ENCODE measurements at regions not wholly inside any gene's neighbourhood (a gene's known extent, or its start where the extent isn't known, plus 50 kb on each side); places are given as distances from the start of the nearest gene placed in this dataset.

DNA sequence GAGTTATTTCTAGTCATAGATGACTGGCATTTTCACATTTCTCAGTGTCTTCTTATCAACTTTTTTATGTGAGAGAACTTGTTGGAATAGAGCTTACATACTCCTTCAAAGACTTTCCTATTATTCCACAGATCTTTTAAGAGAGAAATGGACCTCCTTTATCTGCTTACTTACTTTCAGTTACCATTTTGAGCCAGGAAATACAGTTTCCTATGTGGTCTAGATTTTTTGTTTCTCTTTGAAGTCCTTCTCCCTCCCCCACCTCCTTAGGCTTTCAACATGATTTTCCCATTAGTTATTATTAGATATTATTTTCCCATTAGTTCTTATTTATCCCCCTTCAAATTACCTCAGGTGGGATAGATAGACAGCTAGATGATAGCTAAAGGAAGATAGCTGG is 289.1 kb upstream of the ITGA1 start:
- Mint-ChIP-seq H3K9me3 (no peaks in the 10 kb centered on the region), H3K4me3 (no peak overlapping the region), H3K27me3 (no peaks in the 10 kb centered on the region), H3K27ac (no peak overlapping the region), H3K4me1 (no peaks in the 10 kb centered on the region), H3K36me3 (no peaks in the 10 kb centered on the region)

DNA sequence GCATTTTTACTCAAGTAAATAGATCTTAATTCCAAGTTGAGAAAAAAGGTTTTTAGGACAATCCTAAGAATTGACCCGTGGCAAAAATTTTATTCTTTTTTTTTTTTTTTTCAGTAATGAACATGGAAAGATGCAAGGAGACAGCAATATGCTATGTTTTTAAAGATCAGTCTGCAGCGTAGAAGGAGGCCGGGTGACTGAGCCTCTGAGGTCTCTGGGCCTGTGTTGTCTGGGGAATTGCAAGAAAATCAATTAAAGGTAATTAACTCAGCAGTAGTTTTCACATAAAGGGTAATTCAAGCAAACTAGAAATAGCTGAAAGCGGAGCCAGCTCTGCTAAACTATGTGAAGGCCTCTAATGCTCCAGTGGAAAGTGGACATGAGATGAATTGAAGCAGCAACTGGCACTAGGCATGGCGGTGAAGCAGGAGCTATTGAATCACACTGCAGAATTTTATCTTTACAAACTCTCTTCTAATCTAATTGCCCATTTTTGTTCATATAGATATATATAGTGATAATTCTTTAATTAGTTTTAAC is 285.2 kb upstream of the ITGA1 start:
- H3K27me3 Mint-ChIP-seq, result no peaks in the 10 kb centered on the region
- no peaks in the 10 kb centered on the region for H3K9me3 Mint-ChIP-seq
- H3K4me3 Mint-ChIP-seq, result no peak overlapping the region
- no peaks in the 10 kb centered on the region for H3K4me1 Mint-ChIP-seq
- H3K27ac Mint-ChIP-seq, result no peak overlapping the region
- no peaks in the 10 kb centered on the region for H3K36me3 Mint-ChIP-seq

DNA sequence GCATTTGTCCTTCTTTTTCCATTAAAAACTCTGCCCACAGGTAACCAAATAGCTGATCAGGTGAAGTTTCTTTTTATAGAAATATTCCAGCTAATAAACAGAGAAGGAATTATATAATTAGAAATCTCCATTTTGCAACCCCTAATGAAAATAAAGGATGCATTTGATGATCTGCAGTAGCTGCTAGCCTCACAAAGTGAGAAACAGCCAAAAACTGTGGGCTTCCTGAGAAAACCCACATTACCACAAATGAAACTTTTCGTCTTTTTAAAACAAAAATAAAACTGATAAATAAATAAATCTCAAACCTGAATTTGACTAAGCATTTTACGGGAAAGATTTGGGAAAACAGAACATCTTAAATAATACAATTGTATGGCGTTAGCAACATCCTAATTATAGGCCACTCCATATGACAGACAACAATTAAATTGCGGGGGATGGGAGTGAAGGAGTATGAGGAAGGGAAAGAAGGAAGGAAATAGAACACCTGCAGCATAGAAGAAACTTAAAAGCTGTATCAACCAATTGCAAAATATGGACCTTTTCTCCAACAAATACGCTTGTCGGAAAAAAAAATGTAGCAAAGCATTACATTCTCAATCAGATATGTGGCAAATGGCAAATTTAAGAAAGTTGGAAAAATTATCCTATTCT is 283.0 kb upstream of the ITGA1 start:
- H3K4me1 Mint-ChIP-seq, result no peaks in the 10 kb centered on the region
- no peak overlapping the region for H3K4me3 Mint-ChIP-seq
- H3K27me3 Mint-ChIP-seq, result no peaks in the 10 kb centered on the region
- H3K36me3 Mint-ChIP-seq, result no peaks in the 10 kb centered on the region
- H3K27ac Mint-ChIP-seq, result no peak overlapping the region
- H3K9me3 Mint-ChIP-seq, result no peaks in the 10 kb centered on the region

DNA sequence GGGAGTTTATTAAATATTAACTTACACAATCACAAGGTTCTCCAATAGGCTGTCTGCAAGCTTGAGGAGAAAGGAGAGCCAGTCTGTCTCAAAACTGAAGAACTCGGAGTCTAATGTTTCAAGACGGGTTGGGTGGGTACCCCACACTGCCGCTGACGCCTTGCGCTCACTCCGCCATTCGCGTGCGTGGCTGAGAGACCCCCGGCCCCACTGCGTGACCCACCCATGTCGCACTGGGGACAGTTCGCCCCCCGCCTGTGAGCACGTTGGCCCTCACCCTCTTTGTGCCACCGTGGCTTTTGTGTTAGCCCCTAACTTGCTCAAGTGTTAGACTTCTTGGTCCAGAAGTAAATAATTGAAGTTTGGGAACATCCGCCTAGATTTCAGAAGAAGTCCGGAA is 270.0 kb upstream of the ITGA1 start:
- Mint-ChIP-seq H3K27ac (no peak overlapping the region), H3K4me1 (no peaks in the 10 kb centered on the region), H3K36me3 (no peaks in the 10 kb centered on the region), H3K9me3 (peaks cover 3 to 10% (median 8%) of the 10 kb centered on the region in 3 donors), H3K27me3 (no peaks in the 10 kb centered on the region), H3K4me3 (no peak overlapping the region)

DNA sequence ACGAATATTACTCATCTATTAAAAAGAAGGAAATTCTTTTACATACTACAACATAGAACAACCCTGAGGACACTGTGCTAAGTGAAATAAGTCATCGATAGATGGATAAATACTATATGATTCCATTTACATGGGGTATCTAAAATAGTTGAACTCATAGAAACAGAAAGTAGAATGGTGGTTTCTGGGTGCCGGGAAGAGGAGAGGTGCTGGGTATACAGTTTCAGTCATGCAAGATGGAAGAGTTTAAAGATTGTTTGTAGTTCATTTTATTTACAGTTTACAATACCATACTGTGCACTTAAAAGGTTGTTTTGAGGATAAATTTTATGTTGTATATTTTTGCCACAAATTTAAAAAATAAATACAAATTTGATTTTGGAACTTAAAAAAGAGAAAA is 267.5 kb upstream of the ITGA1 start:
- no peak overlapping the region for H3K4me3 Mint-ChIP-seq
- peaks cover 3 to 12% (median 8%) of the 10 kb centered on the region in 3 donors for H3K9me3 Mint-ChIP-seq
- no peaks in the 10 kb centered on the region for H3K27me3 Mint-ChIP-seq
- no peaks in the 10 kb centered on the region for H3K36me3 Mint-ChIP-seq
- H3K4me1 Mint-ChIP-seq, result no peaks in the 10 kb centered on the region
- H3K27ac Mint-ChIP-seq, result no peak overlapping the region

DNA sequence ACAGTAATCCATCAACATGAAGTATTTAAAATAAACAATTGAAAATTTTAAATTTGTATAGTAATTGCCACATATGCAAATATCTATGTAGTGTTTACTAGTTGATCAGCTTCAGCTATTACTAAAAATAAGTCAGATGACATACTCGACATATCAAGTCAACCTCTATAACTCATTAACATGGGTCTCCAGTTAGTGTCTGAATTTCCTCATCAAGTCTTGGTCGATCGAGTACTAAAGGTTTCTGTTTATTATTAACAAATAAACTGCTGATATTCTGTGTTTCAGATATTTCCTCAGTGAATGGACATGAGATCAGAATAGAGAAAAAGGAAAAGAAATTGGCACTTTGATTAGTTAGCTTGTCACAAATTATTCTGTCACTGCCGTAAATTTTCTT is 266.5 kb upstream of the ITGA1 start:
- Mint-ChIP-seq H3K36me3 (no peaks in the 10 kb centered on the region), H3K9me3 (peaks cover 3 to 8% (median 4%) of the 10 kb centered on the region in 3 donors), H3K4me3 (no peak overlapping the region), H3K27me3 (no peaks in the 10 kb centered on the region), H3K27ac (no peak overlapping the region), H3K4me1 (no peaks in the 10 kb centered on the region)

DNA sequence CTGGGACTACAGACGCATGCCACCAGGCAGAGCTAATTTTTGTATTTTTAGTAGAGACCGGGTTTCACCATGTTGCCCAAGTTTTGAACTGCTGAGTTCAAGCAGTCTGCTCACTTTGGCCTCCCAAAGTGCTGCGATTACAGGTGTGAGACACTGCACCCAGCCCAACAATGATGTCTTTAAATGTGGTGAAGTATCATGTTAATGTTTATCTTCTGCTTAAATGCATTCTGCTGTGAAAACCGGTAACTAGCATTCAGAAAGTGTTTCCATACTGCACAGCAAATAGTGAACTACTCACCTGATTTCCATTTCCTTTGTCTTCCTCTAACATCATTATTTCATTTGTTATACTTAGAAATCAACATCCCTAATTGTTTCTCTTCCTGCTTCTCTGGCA is 264.0 kb upstream of the ITGA1 start:
- Mint-ChIP-seq H3K27me3 (no peaks in the 10 kb centered on the region), H3K4me1 (no peaks in the 10 kb centered on the region), H3K9me3 (peaks cover 6 to 8% (median 6%) of the 10 kb centered on the region in 3 donors), H3K36me3 (no peaks in the 10 kb centered on the region), H3K4me3 (no peak overlapping the region), H3K27ac (no peak overlapping the region)

DNA sequence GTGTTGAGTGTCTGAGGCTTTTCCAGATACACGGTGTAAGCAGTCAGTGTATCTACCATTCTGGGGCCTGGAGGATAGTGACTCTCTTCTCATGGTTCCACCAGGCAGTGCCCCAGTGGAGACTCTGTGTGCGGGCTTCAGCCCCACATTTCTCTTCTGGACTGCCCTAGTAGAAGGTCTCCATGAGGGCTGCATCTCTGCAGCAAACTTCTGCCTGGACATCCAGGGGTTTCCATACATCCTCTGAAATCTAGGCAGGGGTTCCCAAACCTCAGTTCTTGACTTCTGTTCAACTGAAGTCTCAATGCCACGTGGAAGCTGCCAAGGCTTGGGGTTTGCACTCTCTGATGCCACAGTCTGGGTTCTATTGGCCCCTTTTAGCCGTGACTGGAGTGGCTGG is 256.6 kb upstream of the ITGA1 start:
- H3K27me3 Mint-ChIP-seq, result no peaks in the 10 kb centered on the region

DNA sequence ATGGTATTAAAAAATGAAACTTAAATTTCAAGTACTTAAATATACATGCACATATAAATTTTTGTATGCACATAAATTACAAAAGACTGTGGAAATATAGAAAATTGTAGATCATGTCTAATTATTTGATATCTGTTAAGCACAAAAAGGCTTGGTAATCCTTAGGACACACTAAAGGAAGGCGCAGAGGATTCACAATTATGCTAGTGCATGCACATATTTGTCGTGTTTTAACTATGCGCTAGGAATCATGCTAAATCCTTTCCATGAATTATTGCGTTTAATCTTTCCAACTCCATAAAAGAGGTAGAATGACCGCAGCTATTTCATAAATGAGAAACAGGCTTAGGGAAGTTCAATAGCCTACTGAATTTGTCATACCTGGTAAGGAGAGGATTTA is 244.1 kb upstream of the ITGA1 start:
- peaks cover 0 to 4% (median 0%) of the 10 kb centered on the region in 3 donors for H3K9me3 Mint-ChIP-seq
- H3K27me3 Mint-ChIP-seq, result no peaks in the 10 kb centered on the region
- no peaks in the 10 kb centered on the region for H3K36me3 Mint-ChIP-seq
- no peak overlapping the region for H3K4me3 Mint-ChIP-seq
- no peak overlapping the region for H3K27ac Mint-ChIP-seq
- no peaks in the 10 kb centered on the region for H3K4me1 Mint-ChIP-seq

More for the DNA sequence above, 256.6 kb upstream of the ITGA1 start:
- no peaks in the 10 kb centered on the region for H3K4me1 Mint-ChIP-seq
- H3K9me3 Mint-ChIP-seq, result peaks cover 0 to 11% (median 9%) of the 10 kb centered on the region in 3 donors
- no peaks in the 10 kb centered on the region for H3K36me3 Mint-ChIP-seq
- H3K4me3 Mint-ChIP-seq, result no peak overlapping the region
- H3K27ac Mint-ChIP-seq, result no peak overlapping the region

DNA sequence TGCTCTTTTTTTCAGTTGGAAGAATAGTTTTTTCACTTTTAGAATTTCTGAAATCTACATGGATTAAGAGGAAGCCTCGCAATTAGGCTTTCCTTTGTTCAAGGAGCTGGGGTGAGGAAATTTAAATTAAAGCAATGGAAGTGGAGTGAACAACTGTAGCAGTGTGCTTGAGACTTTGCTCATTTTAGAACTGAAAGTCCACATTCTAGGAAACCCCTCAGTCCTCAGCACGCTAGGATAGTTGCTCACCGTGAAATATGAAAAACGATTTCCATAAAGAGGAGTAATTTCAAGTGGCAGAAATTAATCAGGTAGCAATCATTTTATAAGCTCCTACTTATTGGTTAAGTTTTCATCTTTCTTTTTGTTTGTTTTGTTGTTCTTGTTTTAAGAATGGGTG is 243.0 kb upstream of the ITGA1 start:
- H3K9me3 Mint-ChIP-seq, result no peaks in the 10 kb centered on the region
- H3K27ac Mint-ChIP-seq, result no peak overlapping the region
- H3K4me3 Mint-ChIP-seq, result no peak overlapping the region
- no peaks in the 10 kb centered on the region for H3K36me3 Mint-ChIP-seq
- no peaks in the 10 kb centered on the region for H3K4me1 Mint-ChIP-seq
- no peaks in the 10 kb centered on the region for H3K27me3 Mint-ChIP-seq

DNA sequence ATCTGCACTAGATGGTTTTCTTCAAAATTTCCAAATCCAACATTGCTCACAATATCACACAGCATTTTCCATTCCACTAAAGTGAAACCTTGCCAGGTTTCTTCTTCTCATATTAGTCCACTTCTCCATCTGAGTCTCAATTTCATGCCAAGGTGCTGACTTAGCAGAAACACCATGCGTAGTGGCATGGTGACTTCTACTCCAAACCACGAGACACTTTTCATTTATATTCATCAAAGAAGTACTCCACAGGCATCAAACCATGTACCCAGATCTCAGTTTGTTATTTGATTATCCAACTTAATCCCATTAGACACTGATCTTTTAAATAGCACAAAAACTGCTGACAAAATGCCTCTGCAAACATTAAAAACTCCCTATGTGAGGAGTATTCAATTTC is 233.4 kb upstream of the ITGA1 start:
- Mint-ChIP-seq H3K36me3 (no peaks in the 10 kb centered on the region), H3K9me3 (peaks cover 0 to 5% (median 3%) of the 10 kb centered on the region in 3 donors), H3K27ac (no peak overlapping the region), H3K27me3 (no peaks in the 10 kb centered on the region), H3K4me1 (no peaks in the 10 kb centered on the region), H3K4me3 (no peak overlapping the region)

DNA sequence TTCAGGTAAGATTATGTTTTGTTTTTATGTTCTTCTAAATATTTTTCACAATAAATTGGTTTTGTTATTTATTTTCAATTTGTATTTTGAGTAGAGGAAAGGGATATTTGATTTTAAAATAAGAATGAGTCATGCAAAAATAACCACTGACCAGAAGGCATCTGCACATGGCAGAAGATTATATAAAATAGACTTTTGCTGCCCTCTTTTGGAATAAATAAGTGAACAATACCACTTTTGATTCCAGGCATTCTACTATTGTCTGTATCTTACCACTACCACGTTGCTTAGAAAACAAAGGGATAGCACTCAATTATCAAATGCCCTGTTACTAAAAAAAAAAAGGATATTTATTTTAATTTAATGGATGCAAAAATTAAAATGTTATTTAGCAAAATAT is 227.3 kb upstream of the ITGA1 start:
- H3K27ac Mint-ChIP-seq, result no peak overlapping the region
- no peaks in the 10 kb centered on the region for H3K4me1 Mint-ChIP-seq
- no peak overlapping the region for H3K4me3 Mint-ChIP-seq
- no peaks in the 10 kb centered on the region for H3K9me3 Mint-ChIP-seq
- H3K36me3 Mint-ChIP-seq, result no peaks in the 10 kb centered on the region
- no peaks in the 10 kb centered on the region for H3K27me3 Mint-ChIP-seq

DNA sequence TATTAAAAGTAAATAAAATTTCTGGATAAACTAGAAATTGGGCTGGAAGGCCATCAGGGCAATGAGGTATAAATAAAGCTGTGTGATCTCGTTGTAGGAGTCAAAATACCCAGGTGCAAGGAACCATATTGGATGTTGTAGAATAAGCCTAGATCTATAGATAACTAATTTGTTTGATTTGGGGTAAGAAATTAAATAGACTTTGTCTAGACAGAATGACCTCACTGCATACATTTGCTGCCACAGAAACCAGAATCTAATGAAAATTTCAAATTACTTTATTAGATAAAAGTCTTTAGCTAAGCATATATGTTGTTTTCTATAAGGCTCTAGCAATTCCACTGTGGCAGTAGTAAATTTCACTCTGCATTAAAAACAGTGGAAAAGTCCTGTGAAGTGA is 225.2 kb upstream of the ITGA1 start:
- Mint-ChIP-seq H3K36me3 (no peaks in the 10 kb centered on the region), H3K27ac (no peak overlapping the region), H3K27me3 (no peaks in the 10 kb centered on the region), H3K9me3 (no peaks in the 10 kb centered on the region), H3K4me3 (no peak overlapping the region), H3K4me1 (no peaks in the 10 kb centered on the region)

DNA sequence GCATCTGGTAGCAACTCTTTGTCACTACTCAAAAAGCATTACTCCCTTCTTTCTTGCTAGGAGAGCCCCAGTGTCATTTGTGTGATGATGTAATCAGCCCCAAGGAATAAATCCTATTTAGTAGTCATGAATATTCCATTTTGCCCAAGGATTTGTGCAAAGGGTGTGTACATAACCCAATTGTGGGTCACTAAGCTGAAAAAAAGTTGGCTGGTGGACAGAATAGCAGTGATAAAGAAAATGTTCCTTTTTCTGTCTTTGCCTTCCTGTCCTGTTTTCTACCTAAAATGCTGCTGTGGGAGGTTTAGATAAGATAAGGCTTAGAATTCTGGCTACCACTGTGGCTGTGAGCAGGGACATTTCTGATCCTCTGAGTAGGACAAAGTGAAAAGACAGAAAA is 223.1 kb upstream of the ITGA1 start:
- Mint-ChIP-seq H3K4me1 (no peaks in the 10 kb centered on the region), H3K9me3 (no peaks in the 10 kb centered on the region), H3K36me3 (no peaks in the 10 kb centered on the region), H3K4me3 (no peak overlapping the region), H3K27me3 (no peaks in the 10 kb centered on the region), H3K27ac (no peak overlapping the region)

DNA sequence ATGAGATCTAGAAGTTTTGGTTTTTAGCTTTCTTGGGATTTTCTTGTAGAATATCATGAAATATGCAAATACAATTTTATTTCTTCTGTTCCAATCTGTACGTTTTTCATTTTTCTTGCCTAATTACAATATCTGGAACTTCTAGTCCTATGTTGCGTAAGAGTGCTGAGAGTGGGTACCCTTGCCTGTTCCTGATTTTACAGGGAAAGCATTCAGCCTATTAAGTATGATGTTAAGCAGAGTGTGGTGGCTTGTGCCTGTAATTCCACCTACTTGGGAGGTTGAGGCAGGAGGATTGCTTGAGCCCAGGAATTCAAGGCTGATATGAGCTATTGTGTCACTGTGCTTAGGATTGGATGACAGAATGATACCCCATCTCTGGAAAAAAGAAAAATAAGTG is 210.2 kb upstream of the ITGA1 start:
- H3K4me1 Mint-ChIP-seq, result no peaks in the 10 kb centered on the region
- H3K27ac Mint-ChIP-seq, result no peak overlapping the region
- no peaks in the 10 kb centered on the region for H3K36me3 Mint-ChIP-seq
- peaks cover 3 to 4% (median 3%) of the 10 kb centered on the region in 3 donors for H3K9me3 Mint-ChIP-seq
- no peaks in the 10 kb centered on the region for H3K27me3 Mint-ChIP-seq
- H3K4me3 Mint-ChIP-seq, result no peak overlapping the region

DNA sequence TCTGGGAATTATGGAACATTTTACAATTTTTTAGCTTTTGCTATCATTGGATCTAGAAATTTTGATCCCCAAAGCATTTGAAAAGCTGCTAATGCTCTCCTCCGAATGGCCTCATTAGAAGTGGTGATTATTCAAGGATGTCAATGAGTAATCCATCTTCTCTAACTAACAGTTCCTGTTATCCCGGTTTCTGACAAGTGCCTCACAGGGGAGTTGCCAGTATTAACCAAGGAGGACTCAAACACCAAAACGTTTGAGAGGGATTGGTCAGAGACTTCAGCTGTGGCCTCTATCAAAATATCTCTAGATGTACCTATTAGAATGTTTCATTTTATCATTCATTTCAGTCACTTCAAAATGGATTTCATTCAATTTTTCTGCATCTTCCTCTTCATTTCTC is 208.3 kb upstream of the ITGA1 start:
- Mint-ChIP-seq H3K4me3 (no peak overlapping the region), H3K4me1 (no peaks in the 10 kb centered on the region), H3K27ac (no peak overlapping the region), H3K36me3 (no peaks in the 10 kb centered on the region), H3K9me3 (peaks cover 3 to 4% (median 3%) of the 10 kb centered on the region in 3 donors), H3K27me3 (no peaks in the 10 kb centered on the region)

Data from IgD-negative memory B cell (primary cell).